NB4 (cell line): ENCODE measurements at regions not wholly inside any gene's neighbourhood (a gene's known extent, or its start where the extent isn't known, plus 50 kb on each side); places are given as distances from the start of the nearest gene placed in this dataset.

Experiments
- MYC ChIP-seq: IDR thresholded peaks from 2 replicates; pipeline ENCODE4 v1.6.1; 2011; ENCODE audit warnings: low read depth, low read length
- POLR2A ChIP-seq: IDR thresholded peaks from 2 replicates; pipeline ENCODE4 v1.6.1; 2011; ENCODE audit warnings: mild to moderate bottlenecking; ENCODE audit not compliant: insufficient read length; ENCODE audit errors: extremely low read depth
- TF ChIP-seq, protein P1 (sequence below): IDR thresholded peaks from one replicate; pipeline ENCODE4 v1.5.1; 2012; ENCODE audit warnings: low read depth, low read length
- TF ChIP-seq, protein P2 (sequence below): IDR thresholded peaks from 2 replicates; pipeline ENCODE4 v1.6.1; 2011; ENCODE audit warnings: low read depth, low read length

DNA sequence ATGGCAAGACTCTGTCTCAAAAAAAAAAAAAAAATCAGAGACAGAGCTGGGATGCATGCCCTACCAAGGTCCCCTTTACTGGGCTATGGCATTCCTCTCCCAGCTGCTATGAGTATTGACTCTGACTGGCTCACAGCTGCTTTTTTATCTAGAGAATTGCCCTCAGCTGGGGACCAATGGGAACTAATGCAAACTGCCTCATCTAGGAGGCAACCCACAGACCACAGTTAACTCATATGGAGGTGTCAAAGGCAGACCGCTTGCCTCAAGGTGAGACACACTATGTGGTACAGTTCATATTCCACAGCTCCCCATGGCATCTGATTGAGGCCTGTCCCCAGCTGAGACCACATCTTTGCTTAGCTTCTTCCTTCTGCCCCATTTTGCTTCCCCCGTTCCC, 183.5 kb upstream of the EOMES start:
- TF ChIP-seq, protein P1, sequence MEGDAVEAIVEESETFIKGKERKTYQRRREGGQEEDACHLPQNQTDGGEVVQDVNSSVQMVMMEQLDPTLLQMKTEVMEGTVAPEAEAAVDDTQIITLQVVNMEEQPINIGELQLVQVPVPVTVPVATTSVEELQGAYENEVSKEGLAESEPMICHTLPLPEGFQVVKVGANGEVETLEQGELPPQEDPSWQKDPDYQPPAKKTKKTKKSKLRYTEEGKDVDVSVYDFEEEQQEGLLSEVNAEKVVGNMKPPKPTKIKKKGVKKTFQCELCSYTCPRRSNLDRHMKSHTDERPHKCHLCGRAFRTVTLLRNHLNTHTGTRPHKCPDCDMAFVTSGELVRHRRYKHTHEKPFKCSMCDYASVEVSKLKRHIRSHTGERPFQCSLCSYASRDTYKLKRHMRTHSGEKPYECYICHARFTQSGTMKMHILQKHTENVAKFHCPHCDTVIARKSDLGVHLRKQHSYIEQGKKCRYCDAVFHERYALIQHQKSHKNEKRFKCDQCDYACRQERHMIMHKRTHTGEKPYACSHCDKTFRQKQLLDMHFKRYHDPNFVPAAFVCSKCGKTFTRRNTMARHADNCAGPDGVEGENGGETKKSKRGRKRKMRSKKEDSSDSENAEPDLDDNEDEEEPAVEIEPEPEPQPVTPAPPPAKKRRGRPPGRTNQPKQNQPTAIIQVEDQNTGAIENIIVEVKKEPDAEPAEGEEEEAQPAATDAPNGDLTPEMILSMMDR = no peak
- no peak for TF ChIP-seq MYC
- no peak for TF ChIP-seq POLR2A
- TF ChIP-seq, protein P2, sequence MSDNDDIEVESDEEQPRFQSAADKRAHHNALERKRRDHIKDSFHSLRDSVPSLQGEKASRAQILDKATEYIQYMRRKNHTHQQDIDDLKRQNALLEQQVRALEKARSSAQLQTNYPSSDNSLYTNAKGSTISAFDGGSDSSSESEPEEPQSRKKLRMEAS = no peak
